ENCODE measurements at regions not wholly inside any gene's neighbourhood (a gene's known extent, or its start where the extent isn't known, plus 50 kb on each side); places are given as distances from the start of the nearest gene placed in this dataset.

GRCh38 chr13:83765796-83766195 lies 116.5 kb downstream of the SLITRK1 start:
- Histone ChIP-seq H3K4me2 (ENCODE audit: low read depth, low read length) (no peak overlapping the region), H3K36me3 (ENCODE audit: control insufficient read depth, insufficient read depth, low read length) (no peaks in the 10 kb centered on the region), H3K27ac (ENCODE audit: insufficient read depth, low read length) (no peak overlapping the region), H3K23ac (ENCODE audit: low read depth, low read length) (no peak overlapping the region), H4K91ac (ENCODE audit: insufficient read depth, low read depth, low read length) (no peak overlapping the region), H3K9me1 (ENCODE audit: insufficient read depth, low read length) (no peaks in the 10 kb centered on the region), H3K18ac (ENCODE audit: low read depth, low read length) (no peak overlapping the region), H3K56ac (ENCODE audit: extremely low read depth, insufficient read depth, low read length) (no peak overlapping the region), H2BK120ac (ENCODE audit: low read depth, low read length) (no peak overlapping the region), H3K4me1 (ENCODE audit: control insufficient read depth, insufficient read depth, low read length) (no peaks in the 10 kb centered on the region), H3K4ac (ENCODE audit: low read depth, low read length) (no peak overlapping the region), H4K20me1 (ENCODE audit: insufficient read depth, low read length) (no peaks in the 10 kb centered on the region), H2AK9ac (replicated peaks; ENCODE audit: low read depth, low read length, poor library complexity) (no peak overlapping the region), H3K9ac (ENCODE audit: low read depth, low read length) (no peak overlapping the region), H4K8ac (ENCODE audit: low read depth in 2 of 2, low read length in 2 of 2) (no peak overlapping the region), H2BK15ac (ENCODE audit: low read depth, low read length) (no peak overlapping the region), H2BK5ac (ENCODE audit: low read depth, low read length, poor library complexity, severe bottlenecking) (no peak overlapping the region), H2BK20ac (ENCODE audit: low read depth, low read length) (no peak overlapping the region), H2AFZ (replicated peaks; ENCODE audit: low read length, poor library complexity) (no peak overlapping the region), H3K27me3 (ENCODE audit: control insufficient read depth, insufficient read depth, low read length) (no peaks in the 10 kb centered on the region), H3K9me3 (ENCODE audit: control insufficient read depth, insufficient read depth, low read length) (no peaks in the 10 kb centered on the region), H3K79me1 (ENCODE audit: low read depth in 1 of 2, low read length in 2 of 2) (no peaks in the 10 kb centered on the region), H3K14ac (replicated peaks; ENCODE audit: low read depth, low read length) (no peak overlapping the region), H3K4me3 (ENCODE audit: insufficient read depth, low read depth, low read length) (no peak overlapping the region), H2AK5ac (ENCODE audit: low read depth, low read length) (no peak overlapping the region), H4K5ac (ENCODE audit: low read depth, low read length) (no peak overlapping the region)
- ChIA-PET CTCF (no interaction called here), POLR2A (ENCODE audit: unreplicated experiment) (no interaction called here)
- ATAC-seq (ENCODE audit: low read depth) (no peak), DNase-seq (no peak)
- in situ Hi-C loops (cut with MboI; ENCODE audit: low sequenced_read_pairs) (no loop called here), dilution Hi-C loops (cut with HindIII; ENCODE audit: low sequenced_read_pairs, unreplicated experiment) (no loop called here), intact Hi-C loops (cut with micrococcal nuclease) (no loop called here)
- no CpG with 5 or more reads among the region's 1 CpG for WGBS, 2 experiments (ENCODE audit: extremely low coverage in 2 of 2, insufficient read length in 1 of 2)
- no peak for TF ChIP-seq SMC3 (IDR thresholded peaks at IDR 0.05; ENCODE audit: low read depth, low read length)
- BruUV-seq (replicated peaks) = no TSS peak

Measured in IMR-90 (cell line).